ENCODE measurements at regions not wholly inside any gene's neighbourhood (a gene's known extent, or its start where the extent isn't known, plus 50 kb on each side); places are given as distances from the start of the nearest gene placed in this dataset.

- H3K27ac ChIP-seq (ENCODE audit: insufficient read depth in 1 of 2, low read depth in 1 of 2, low read length in 2 of 2, poor library complexity in 1 of 2, severe bottlenecking in 2 of 2): no peak overlapping the region
- DNase-seq: no peak
- H3K4me1 ChIP-seq (ENCODE audit: control extremely low read depth in 1 of 4, control insufficient read depth in 4 of 4, insufficient read depth in 4 of 4, low read length in 3 of 4): no peaks in the 10 kb centered on the region
- H3K27me3 ChIP-seq (replicated peaks in 2 of 5; ENCODE audit: control insufficient read depth in 4 of 5, insufficient read depth in 5 of 5, low read length in 4 of 5): no peaks in the 10 kb centered on the region
- no peaks in the 10 kb centered on the region for H3K9me3 ChIP-seq (ENCODE audit: control extremely low read depth in 1 of 5, control insufficient read depth in 4 of 5, insufficient read depth in 2 of 5, low read depth in 1 of 5, low read length in 4 of 5)
- H3K4me3 ChIP-seq (ENCODE audit: control insufficient read depth in 1 of 7, extremely low read depth in 1 of 7, insufficient read depth in 4 of 7, low read depth in 2 of 7, low read length in 6 of 7): no peak overlapping the region
- CTCF ChIA-PET: no interaction called here
- 96% methylated on average over 5 of the region's 8 CpGs for WGBS (ENCODE audit: insufficient coverage)
- POLR2A ChIA-PET: no interaction called here
- H3K36me3 ChIP-seq (ENCODE audit: control insufficient read depth in 4 of 4, insufficient read depth in 4 of 4, low read length in 3 of 4): no peaks in the 10 kb centered on the region
Measured at GRCh38 chr14:27688841-27689444, 1077.6 kb upstream of the FOXG1 start.

GRCh38 chr14:27712364-27712763, 1054.2 kb upstream of the FOXG1 start:
- Histone ChIP-seq H3K27me3 (replicated peaks in 2 of 5; ENCODE audit: control insufficient read depth in 4 of 5, insufficient read depth in 5 of 5, low read length in 4 of 5) (no peaks in the 10 kb centered on the region), H3K36me3 (ENCODE audit: control insufficient read depth in 4 of 4, insufficient read depth in 4 of 4, low read length in 3 of 4) (no peaks in the 10 kb centered on the region), H3K4me3 (ENCODE audit: control insufficient read depth in 1 of 7, extremely low read depth in 1 of 7, insufficient read depth in 4 of 7, low read depth in 2 of 7, low read length in 6 of 7) (no peak overlapping the region), H3K9me3 (ENCODE audit: control extremely low read depth in 1 of 5, control insufficient read depth in 4 of 5, insufficient read depth in 2 of 5, low read depth in 1 of 5, low read length in 4 of 5) (peaks cover 0 to 12% (median 2%) of the 10 kb centered on the region in 5 experiments), H3K4me1 (ENCODE audit: control extremely low read depth in 1 of 4, control insufficient read depth in 4 of 4, insufficient read depth in 4 of 4, low read length in 3 of 4) (no peaks in the 10 kb centered on the region), H3K27ac (ENCODE audit: insufficient read depth in 1 of 2, low read depth in 1 of 2, low read length in 2 of 2, poor library complexity in 1 of 2, severe bottlenecking in 2 of 2) (no peak overlapping the region)
- ChIA-PET POLR2A (no interaction called here), CTCF (no interaction called here)
- no peak for DNase-seq
- WGBS (ENCODE audit: insufficient coverage): no CpG with 5 or more reads among the region's 2 CpGs

- no peak overlapping the region for H3K27ac ChIP-seq (ENCODE audit: insufficient read depth in 1 of 2, low read depth in 1 of 2, low read length in 2 of 2, poor library complexity in 1 of 2, severe bottlenecking in 2 of 2)
- POLR2A ChIA-PET: no interaction called here
- H3K36me3 ChIP-seq (ENCODE audit: control insufficient read depth in 4 of 4, insufficient read depth in 4 of 4, low read length in 3 of 4): no peaks in the 10 kb centered on the region
- CTCF ChIA-PET: no interaction called here
- no peak for DNase-seq
- peaks cover 0 to 9% (median 2%) of the 10 kb centered on the region in 5 experiments for H3K9me3 ChIP-seq (ENCODE audit: control extremely low read depth in 1 of 5, control insufficient read depth in 4 of 5, insufficient read depth in 2 of 5, low read depth in 1 of 5, low read length in 4 of 5)
- H3K4me3 ChIP-seq (ENCODE audit: control insufficient read depth in 1 of 7, extremely low read depth in 1 of 7, insufficient read depth in 4 of 7, low read depth in 2 of 7, low read length in 6 of 7): no peak overlapping the region
- H3K4me1 ChIP-seq (ENCODE audit: control extremely low read depth in 1 of 4, control insufficient read depth in 4 of 4, insufficient read depth in 4 of 4, low read length in 3 of 4): no peaks in the 10 kb centered on the region
- H3K27me3 ChIP-seq (replicated peaks in 2 of 5; ENCODE audit: control insufficient read depth in 4 of 5, insufficient read depth in 5 of 5, low read length in 4 of 5): no peaks in the 10 kb centered on the region
Measured at GRCh38 chr14:27715561-27715960, 1051.0 kb upstream of the FOXG1 start.

GRCh38 chr14:27721760-27722159, 1044.8 kb upstream of the FOXG1 start:
- Histone ChIP-seq H3K27ac (ENCODE audit: insufficient read depth in 1 of 2, low read depth in 1 of 2, low read length in 2 of 2, poor library complexity in 1 of 2, severe bottlenecking in 2 of 2) (no peak overlapping the region), H3K27me3 (replicated peaks in 2 of 5; ENCODE audit: control insufficient read depth in 4 of 5, insufficient read depth in 5 of 5, low read length in 4 of 5) (no peaks in the 10 kb centered on the region), H3K4me1 (ENCODE audit: control extremely low read depth in 1 of 4, control insufficient read depth in 4 of 4, insufficient read depth in 4 of 4, low read length in 3 of 4) (no peaks in the 10 kb centered on the region), H3K36me3 (ENCODE audit: control insufficient read depth in 4 of 4, insufficient read depth in 4 of 4, low read length in 3 of 4) (no peaks in the 10 kb centered on the region), H3K9me3 (ENCODE audit: control extremely low read depth in 1 of 5, control insufficient read depth in 4 of 5, insufficient read depth in 2 of 5, low read depth in 1 of 5, low read length in 4 of 5) (peaks cover 0 to 4% (median 0%) of the 10 kb centered on the region in 5 experiments), H3K4me3 (ENCODE audit: control insufficient read depth in 1 of 7, extremely low read depth in 1 of 7, insufficient read depth in 4 of 7, low read depth in 2 of 7, low read length in 6 of 7) (no peak overlapping the region)
- ChIA-PET POLR2A (no interaction called here), CTCF (no interaction called here)
- no peak for DNase-seq

GRCh38 chr14:27725482-27725881, 1041.1 kb upstream of the FOXG1 start:
- H3K9me3 ChIP-seq (ENCODE audit: control extremely low read depth in 1 of 5, control insufficient read depth in 4 of 5, insufficient read depth in 2 of 5, low read depth in 1 of 5, low read length in 4 of 5): no peaks in the 10 kb centered on the region
- no peak overlapping the region for H3K27ac ChIP-seq (ENCODE audit: insufficient read depth in 1 of 2, low read depth in 1 of 2, low read length in 2 of 2, poor library complexity in 1 of 2, severe bottlenecking in 2 of 2)
- DNase-seq: no peak
- H3K36me3 ChIP-seq (ENCODE audit: control insufficient read depth in 4 of 4, insufficient read depth in 4 of 4, low read length in 3 of 4): no peaks in the 10 kb centered on the region
- no peaks in the 10 kb centered on the region for H3K4me1 ChIP-seq (ENCODE audit: control extremely low read depth in 1 of 4, control insufficient read depth in 4 of 4, insufficient read depth in 4 of 4, low read length in 3 of 4)
- no peak overlapping the region for H3K4me3 ChIP-seq (ENCODE audit: control insufficient read depth in 1 of 7, extremely low read depth in 1 of 7, insufficient read depth in 4 of 7, low read depth in 2 of 7, low read length in 6 of 7)
- ChIA-PET CTCF (no interaction called here), POLR2A (no interaction called here)
- no peaks in the 10 kb centered on the region for H3K27me3 ChIP-seq (replicated peaks in 2 of 5; ENCODE audit: control insufficient read depth in 4 of 5, insufficient read depth in 5 of 5, low read length in 4 of 5)
- WGBS (ENCODE audit: insufficient coverage): 100% methylated on average over 1 of the region's 4 CpGs

GRCh38 chr14:27727251-27727770, 1039.3 kb upstream of the FOXG1 start:
- H3K4me1 ChIP-seq (ENCODE audit: control extremely low read depth in 1 of 4, control insufficient read depth in 4 of 4, insufficient read depth in 4 of 4, low read length in 3 of 4): no peaks in the 10 kb centered on the region
- WGBS (ENCODE audit: insufficient coverage): 100% methylated on average over 1 of the region's 2 CpGs
- H3K27me3 ChIP-seq (replicated peaks in 2 of 5; ENCODE audit: control insufficient read depth in 4 of 5, insufficient read depth in 5 of 5, low read length in 4 of 5): no peaks in the 10 kb centered on the region
- H3K27ac ChIP-seq (ENCODE audit: insufficient read depth in 1 of 2, low read depth in 1 of 2, low read length in 2 of 2, poor library complexity in 1 of 2, severe bottlenecking in 2 of 2): no peak overlapping the region
- no peaks in the 10 kb centered on the region for H3K9me3 ChIP-seq (ENCODE audit: control extremely low read depth in 1 of 5, control insufficient read depth in 4 of 5, insufficient read depth in 2 of 5, low read depth in 1 of 5, low read length in 4 of 5)
- ChIA-PET POLR2A (no interaction called here), CTCF (no interaction called here)
- H3K4me3 ChIP-seq (ENCODE audit: control insufficient read depth in 1 of 7, extremely low read depth in 1 of 7, insufficient read depth in 4 of 7, low read depth in 2 of 7, low read length in 6 of 7): no peak overlapping the region
- no peak for DNase-seq
- no peaks in the 10 kb centered on the region for H3K36me3 ChIP-seq (ENCODE audit: control insufficient read depth in 4 of 4, insufficient read depth in 4 of 4, low read length in 3 of 4)

GRCh38 chr14:27730204-27730603, 1036.4 kb upstream of the FOXG1 start:
- H3K27ac ChIP-seq (ENCODE audit: insufficient read depth in 1 of 2, low read depth in 1 of 2, low read length in 2 of 2, poor library complexity in 1 of 2, severe bottlenecking in 2 of 2): no peak overlapping the region
- no peaks in the 10 kb centered on the region for H3K9me3 ChIP-seq (ENCODE audit: control extremely low read depth in 1 of 5, control insufficient read depth in 4 of 5, insufficient read depth in 2 of 5, low read depth in 1 of 5, low read length in 4 of 5)
- H3K4me3 ChIP-seq (ENCODE audit: control insufficient read depth in 1 of 7, extremely low read depth in 1 of 7, insufficient read depth in 4 of 7, low read depth in 2 of 7, low read length in 6 of 7): no peak overlapping the region
- 80% methylated on average over 1 of the region's 5 CpGs for WGBS (ENCODE audit: insufficient coverage)
- H3K4me1 ChIP-seq (ENCODE audit: control extremely low read depth in 1 of 4, control insufficient read depth in 4 of 4, insufficient read depth in 4 of 4, low read length in 3 of 4): no peaks in the 10 kb centered on the region
- H3K27me3 ChIP-seq (replicated peaks in 2 of 5; ENCODE audit: control insufficient read depth in 4 of 5, insufficient read depth in 5 of 5, low read length in 4 of 5): no peaks in the 10 kb centered on the region
- DNase-seq: no peak
- CTCF ChIA-PET: interaction anchor here (0.5 kb wide), 1 partner anchor 143 kb away, joined by 3 read pairs; no protein-coding TSS in a partner anchor
- POLR2A ChIA-PET: no interaction called here
- H3K36me3 ChIP-seq (ENCODE audit: control insufficient read depth in 4 of 4, insufficient read depth in 4 of 4, low read length in 3 of 4): no peaks in the 10 kb centered on the region
